GM12891 (cell line): ENCODE measurements at regions not wholly inside any gene's neighbourhood (a gene's known extent, or its start where the extent isn't known, plus 50 kb on each side); places are given as distances from the start of the nearest gene placed in this dataset.

ENCODE experiments used
- POLR2A ChIP-seq: IDR thresholded peaks from 2 replicates; pipeline ENCODE4 v1.6.1; 2011; ENCODE audit warnings: low read depth, low read length, control low read depth
- POLR2AphosphoS5 ChIP-seq: IDR thresholded peaks from 2 replicates; pipeline ENCODE4 v1.6.1; 2011; ENCODE audit warnings: low read depth, low read length, control low read depth

GRCh38 chr3:127356381-127356780, 68.5 kb upstream of the PRR20G start:
- TF ChIP-seq POLR2A: no peak
- no peak for TF ChIP-seq POLR2AphosphoS5
